Glomerular endothelial cell (primary cell): ENCODE measurements at regions not wholly inside any gene's neighbourhood (a gene's known extent, or its start where the extent isn't known, plus 50 kb on each side); places are given as distances from the start of the nearest gene placed in this dataset.

Source experiments
- DNase-seq: peaks from one replicate; pipeline ENCODE4 v3.0.0-alpha.2; 2011; ENCODE audit warnings: low read depth, low spot score; ENCODE audit errors: extremely low read depth

GRCh38 chr18:65415098-65415497, 335.7 kb upstream of the CDH7 start:
- DNase-seq = no peak

- DNase-seq = no peak
Observed at GRCh38 chr18:65414501-65414900, 336.3 kb upstream of the CDH7 start.

GRCh38 chr18:65411061-65411460, 339.8 kb upstream of the CDH7 start:
- no peak for DNase-seq

- DNase-seq = no peak
Observed at GRCh38 chr18:65409261-65409660, 341.6 kb upstream of the CDH7 start.

GRCh38 chr18:65403534-65403933, 347.3 kb upstream of the CDH7 start:
- DNase-seq = no peak

GRCh38 chr18:65399091-65399490, 351.7 kb upstream of the CDH7 start:
- DNase-seq = no peak

GRCh38 chr18:65398347-65399075, 352.3 kb upstream of the CDH7 start:
- no peak for DNase-seq

- no peak for DNase-seq
Observed at GRCh38 chr18:65380986-65381385, 369.8 kb upstream of the CDH7 start.

- DNase-seq = no peak
Observed at GRCh38 chr18:65380571-65380970, 370.2 kb upstream of the CDH7 start.

- DNase-seq = no peak
Observed at GRCh38 chr18:65372904-65373303, 377.9 kb upstream of the CDH7 start.

GRCh38 chr18:65365245-65365980, 385.4 kb upstream of the CDH7 start:
- DNase-seq = no peak

GRCh38 chr18:65363911-65364632, 386.7 kb upstream of the CDH7 start:
- no peak for DNase-seq

- no peak for DNase-seq
Observed at GRCh38 chr18:65363011-65363410, 387.8 kb upstream of the CDH7 start.

GRCh38 chr18:65359479-65359878, 391.3 kb upstream of the CDH7 start:
- DNase-seq = no peak

GRCh38 chr18:65358306-65358705, 392.5 kb upstream of the CDH7 start:
- DNase-seq = no peak

- no peak for DNase-seq
Observed at GRCh38 chr18:65352186-65352585, 398.6 kb upstream of the CDH7 start.

GRCh38 chr18:65349635-65350034, 401.2 kb upstream of the CDH7 start:
- no peak for DNase-seq

GRCh38 chr18:65347446-65347845, 403.4 kb upstream of the CDH7 start:
- DNase-seq = no peak

GRCh38 chr18:65346086-65346485, 404.7 kb upstream of the CDH7 start:
- DNase-seq = no peak

GRCh38 chr18:65343571-65343970, 407.2 kb upstream of the CDH7 start:
- DNase-seq = no peak

- DNase-seq = no peak
Observed at GRCh38 chr18:65336411-65336810, 414.4 kb upstream of the CDH7 start.

- no peak for DNase-seq
Observed at GRCh38 chr18:65329010-65329409, 421.8 kb upstream of the CDH7 start.
